ENCODE measurements at regions not wholly inside any gene's neighbourhood (a gene's known extent, or its start where the extent isn't known, plus 50 kb on each side); places are given as distances from the start of the nearest gene placed in this dataset.

DNA sequence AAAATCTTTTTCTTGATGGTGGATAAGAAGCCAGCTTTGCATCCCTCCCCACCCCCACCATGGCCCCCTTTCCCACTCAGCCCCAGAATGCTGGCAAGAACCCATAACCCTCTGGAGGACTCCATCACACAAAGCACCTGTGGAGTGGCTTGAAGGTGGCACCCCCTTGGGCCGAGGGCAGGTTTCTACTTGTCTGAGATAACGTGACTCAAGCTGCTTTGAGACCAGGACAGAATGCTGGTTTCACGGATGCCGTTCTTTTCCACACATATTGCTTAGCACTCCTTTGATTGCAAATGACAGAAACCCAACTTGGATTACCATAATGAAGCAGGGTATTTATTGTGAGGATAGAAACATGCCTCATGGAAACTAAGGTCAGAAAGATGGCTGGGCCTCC, 82.2 kb downstream of the LACC1 start:
- TF ChIP-seq, protein P1, sequence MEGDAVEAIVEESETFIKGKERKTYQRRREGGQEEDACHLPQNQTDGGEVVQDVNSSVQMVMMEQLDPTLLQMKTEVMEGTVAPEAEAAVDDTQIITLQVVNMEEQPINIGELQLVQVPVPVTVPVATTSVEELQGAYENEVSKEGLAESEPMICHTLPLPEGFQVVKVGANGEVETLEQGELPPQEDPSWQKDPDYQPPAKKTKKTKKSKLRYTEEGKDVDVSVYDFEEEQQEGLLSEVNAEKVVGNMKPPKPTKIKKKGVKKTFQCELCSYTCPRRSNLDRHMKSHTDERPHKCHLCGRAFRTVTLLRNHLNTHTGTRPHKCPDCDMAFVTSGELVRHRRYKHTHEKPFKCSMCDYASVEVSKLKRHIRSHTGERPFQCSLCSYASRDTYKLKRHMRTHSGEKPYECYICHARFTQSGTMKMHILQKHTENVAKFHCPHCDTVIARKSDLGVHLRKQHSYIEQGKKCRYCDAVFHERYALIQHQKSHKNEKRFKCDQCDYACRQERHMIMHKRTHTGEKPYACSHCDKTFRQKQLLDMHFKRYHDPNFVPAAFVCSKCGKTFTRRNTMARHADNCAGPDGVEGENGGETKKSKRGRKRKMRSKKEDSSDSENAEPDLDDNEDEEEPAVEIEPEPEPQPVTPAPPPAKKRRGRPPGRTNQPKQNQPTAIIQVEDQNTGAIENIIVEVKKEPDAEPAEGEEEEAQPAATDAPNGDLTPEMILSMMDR (IDR thresholded peaks at IDR 0.05 in 4 of 5, conservative IDR thresholded peaks at IDR 0.05 in 1 of 5) = no peak
- TF ChIP-seq POLR2A (IDR thresholded peaks at IDR 0.05) = no peak
